OCI-LY3 (cell line): ENCODE measurements at regions not wholly inside any gene's neighbourhood (a gene's known extent, or its start where the extent isn't known, plus 50 kb on each side); places are given as distances from the start of the nearest gene placed in this dataset.

Experiments
- H2AFZ ChIP-seq: fragments of 200-600, 300-600 bp; shearing (Covaris generic); 2 replicates; pipeline ENCODE4 v1.6.0; 2014; ENCODE audit warnings: antibody characterized with exemption, low read depth, low read length
- H3K27ac ChIP-seq: fragments of 200-600, 300-600 bp; sonication (generic); 2 replicates; pipeline ENCODE4 v1.5.1; 2014; ENCODE audit warnings: mild to moderate bottlenecking, low read length, moderate library complexity, mixed read lengths
- H3K27me3 ChIP-seq: fragments of 200-600, 300-600 bp; sonication (generic); 2 replicates; pipeline ENCODE4 v1.6.1; 2014; ENCODE audit warnings: low read depth, low read length, mixed read lengths
- H3K36me3 ChIP-seq: fragments of 200-600, 300-600 bp; sonication (generic); replicated peaks from 2 replicates; pipeline ENCODE3; 2014; ENCODE audit warnings: low read depth, low read length, mixed read lengths
- H3K4me1 ChIP-seq: fragments of 300-600, 200-600 bp; sonication (generic); 2 replicates; pipeline ENCODE4 v1.6.1; 2014; ENCODE audit warnings: low read length, mixed read lengths
- H3K4me2 ChIP-seq: fragments of 200-600, 300-600 bp; sonication (generic); 2 replicates; pipeline ENCODE4 v1.6.1; 2014; ENCODE audit warnings: low read length, mixed read lengths
- H3K4me3 ChIP-seq: fragments of 300-600, 200-600 bp; sonication (generic); 2 replicates; pipeline ENCODE4 v1.5.1; 2014; ENCODE audit warnings: antibody characterized with exemption, mild to moderate bottlenecking, low read length, moderate library complexity
- H3K79me2 ChIP-seq: fragments of 300-600, 200-600 bp; shearing (Covaris generic); 2 replicates; pipeline ENCODE4 v1.6.1; 2014; ENCODE audit warnings: mild to moderate bottlenecking, low read length, mixed read lengths
- H3K9ac ChIP-seq: fragments of 300-600, 200-600 bp; shearing (Covaris generic); 2 replicates; pipeline ENCODE4 v1.6.0; 2014; ENCODE audit warnings: mild to moderate bottlenecking, low read length, moderate library complexity
- H3K9me3 ChIP-seq: fragments of 200-600, 300-600 bp; shearing (Covaris generic); 2 replicates; pipeline ENCODE4 v1.6.1; 2014; ENCODE audit warnings: low read length, mixed read lengths; ENCODE audit not compliant: insufficient read depth
- H4K20me1 ChIP-seq: fragments of 200-600, 300-600 bp; sonication (generic); 2 replicates; pipeline ENCODE4 v1.6.1; 2016; ENCODE audit warnings: low read length, mixed read lengths; ENCODE audit not compliant: insufficient read depth
- EZH2phosphoT487 ChIP-seq: fragments of 200-600 bp; shearing (Covaris generic); IDR thresholded peaks from 2 replicates; pipeline ENCODE4 v1.6.1; 2018; ENCODE audit warnings: antibody characterized with exemption, mixed run types, low read depth
- TF ChIP-seq, protein P1 (sequence below): fragments of 200-600, 300-600 bp; sonication (generic); IDR thresholded peaks from 2 replicates; pipeline ENCODE4 v1.5.1; 2014; ENCODE audit warnings: antibody characterized with exemption, low read length, low read depth

DNA sequence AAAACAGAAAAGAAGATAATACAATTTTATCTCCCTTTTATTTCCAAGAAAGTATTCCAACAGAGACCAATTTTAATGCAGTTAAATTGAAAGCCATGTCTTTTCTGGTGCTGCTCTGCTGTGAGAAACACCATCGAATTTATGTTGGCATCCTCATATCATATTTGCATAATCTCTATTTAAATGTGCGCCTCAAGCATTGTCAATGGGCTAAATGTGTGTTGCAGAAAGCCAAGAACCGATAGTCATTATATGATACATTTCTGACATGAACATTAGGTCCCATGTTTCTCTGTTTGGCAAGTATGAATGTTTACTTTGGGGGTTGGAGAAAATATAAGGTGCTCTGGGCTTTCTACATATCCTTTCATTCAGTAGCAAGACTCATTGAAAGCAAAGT lies 1023.5 kb upstream of the CELF2 start:
- H3K4me2 ChIP-seq, result no peak overlapping the region
- no peak overlapping the region for H3K27ac ChIP-seq
- no peaks in the 10 kb centered on the region for H3K79me2 ChIP-seq
- H3K9ac ChIP-seq, result no peak overlapping the region
- no peaks in the 10 kb centered on the region for H3K4me1 ChIP-seq
- no peak overlapping the region for H2AFZ ChIP-seq
- H4K20me1 ChIP-seq, result no peaks in the 10 kb centered on the region
- H3K4me3 ChIP-seq, result no peak overlapping the region
- no peak for TF ChIP-seq EZH2phosphoT487
- TF ChIP-seq, protein P1, sequence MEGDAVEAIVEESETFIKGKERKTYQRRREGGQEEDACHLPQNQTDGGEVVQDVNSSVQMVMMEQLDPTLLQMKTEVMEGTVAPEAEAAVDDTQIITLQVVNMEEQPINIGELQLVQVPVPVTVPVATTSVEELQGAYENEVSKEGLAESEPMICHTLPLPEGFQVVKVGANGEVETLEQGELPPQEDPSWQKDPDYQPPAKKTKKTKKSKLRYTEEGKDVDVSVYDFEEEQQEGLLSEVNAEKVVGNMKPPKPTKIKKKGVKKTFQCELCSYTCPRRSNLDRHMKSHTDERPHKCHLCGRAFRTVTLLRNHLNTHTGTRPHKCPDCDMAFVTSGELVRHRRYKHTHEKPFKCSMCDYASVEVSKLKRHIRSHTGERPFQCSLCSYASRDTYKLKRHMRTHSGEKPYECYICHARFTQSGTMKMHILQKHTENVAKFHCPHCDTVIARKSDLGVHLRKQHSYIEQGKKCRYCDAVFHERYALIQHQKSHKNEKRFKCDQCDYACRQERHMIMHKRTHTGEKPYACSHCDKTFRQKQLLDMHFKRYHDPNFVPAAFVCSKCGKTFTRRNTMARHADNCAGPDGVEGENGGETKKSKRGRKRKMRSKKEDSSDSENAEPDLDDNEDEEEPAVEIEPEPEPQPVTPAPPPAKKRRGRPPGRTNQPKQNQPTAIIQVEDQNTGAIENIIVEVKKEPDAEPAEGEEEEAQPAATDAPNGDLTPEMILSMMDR, result no peak
- no peaks in the 10 kb centered on the region for H3K9me3 ChIP-seq
- no peaks in the 10 kb centered on the region for H3K36me3 ChIP-seq
- no peaks in the 10 kb centered on the region for H3K27me3 ChIP-seq

DNA sequence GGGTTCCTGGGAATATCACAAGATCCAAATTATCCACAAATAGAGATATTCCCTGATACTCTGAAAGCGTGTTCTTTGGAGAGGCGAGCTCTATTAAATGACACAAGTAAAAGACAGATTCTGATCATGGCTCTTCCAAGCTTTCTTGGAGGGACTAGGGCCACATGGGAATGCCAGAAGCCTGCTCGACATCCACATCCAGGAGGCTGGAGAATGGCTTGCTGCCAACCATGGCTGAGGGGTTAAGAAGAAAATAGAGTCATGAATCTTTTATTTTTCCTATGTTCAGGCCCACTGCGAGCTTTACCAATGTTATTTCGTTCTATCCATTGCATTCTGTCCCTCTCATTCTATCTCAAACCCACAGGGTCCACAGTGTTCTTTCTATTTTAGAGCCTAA lies 1018.0 kb upstream of the CELF2 start:
- H3K4me2 ChIP-seq, result no peak overlapping the region
- H2AFZ ChIP-seq, result no peak overlapping the region
- H3K27ac ChIP-seq, result no peak overlapping the region
- no peaks in the 10 kb centered on the region for H3K27me3 ChIP-seq
- TF ChIP-seq, protein P1, result no peak
- no peak for TF ChIP-seq EZH2phosphoT487
- H3K9ac ChIP-seq, result no peak overlapping the region
- no peaks in the 10 kb centered on the region for H3K9me3 ChIP-seq
- H4K20me1 ChIP-seq, result no peaks in the 10 kb centered on the region
- no peaks in the 10 kb centered on the region for H3K36me3 ChIP-seq
- H3K4me1 ChIP-seq, result no peaks in the 10 kb centered on the region
- no peak overlapping the region for H3K4me3 ChIP-seq
- no peaks in the 10 kb centered on the region for H3K79me2 ChIP-seq

DNA sequence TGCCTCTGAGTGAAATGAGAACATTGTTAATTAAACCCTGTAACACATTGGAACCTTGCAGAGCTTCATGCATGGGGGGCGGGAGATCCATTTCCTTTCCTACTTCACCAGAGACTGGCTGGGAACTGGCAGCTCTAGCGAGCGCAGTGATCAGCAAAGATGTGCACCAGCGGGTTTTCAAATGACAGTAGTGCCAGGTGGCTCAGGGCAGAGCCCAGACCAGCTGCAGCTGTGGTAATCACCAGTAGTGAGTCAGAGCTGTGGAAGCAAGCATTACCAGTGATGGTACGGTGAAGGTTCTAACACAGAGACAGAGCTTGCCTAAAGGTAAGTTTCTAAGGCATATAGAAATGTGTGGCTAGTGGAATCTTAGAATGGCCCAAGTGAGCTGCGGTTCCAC lies 1009.7 kb upstream of the CELF2 start:
- H2AFZ ChIP-seq, result no peak overlapping the region
- H3K4me1 ChIP-seq, result no peaks in the 10 kb centered on the region
- H3K4me3 ChIP-seq, result no peak overlapping the region
- TF ChIP-seq EZH2phosphoT487, result no peak
- TF ChIP-seq, protein P1, result no peak
- no peaks in the 10 kb centered on the region for H4K20me1 ChIP-seq
- no peaks in the 10 kb centered on the region for H3K9me3 ChIP-seq
- H3K4me2 ChIP-seq, result no peak overlapping the region
- no peaks in the 10 kb centered on the region for H3K27me3 ChIP-seq
- no peaks in the 10 kb centered on the region for H3K36me3 ChIP-seq
- no peak overlapping the region for H3K9ac ChIP-seq
- H3K27ac ChIP-seq, result no peak overlapping the region
- H3K79me2 ChIP-seq, result no peaks in the 10 kb centered on the region

DNA sequence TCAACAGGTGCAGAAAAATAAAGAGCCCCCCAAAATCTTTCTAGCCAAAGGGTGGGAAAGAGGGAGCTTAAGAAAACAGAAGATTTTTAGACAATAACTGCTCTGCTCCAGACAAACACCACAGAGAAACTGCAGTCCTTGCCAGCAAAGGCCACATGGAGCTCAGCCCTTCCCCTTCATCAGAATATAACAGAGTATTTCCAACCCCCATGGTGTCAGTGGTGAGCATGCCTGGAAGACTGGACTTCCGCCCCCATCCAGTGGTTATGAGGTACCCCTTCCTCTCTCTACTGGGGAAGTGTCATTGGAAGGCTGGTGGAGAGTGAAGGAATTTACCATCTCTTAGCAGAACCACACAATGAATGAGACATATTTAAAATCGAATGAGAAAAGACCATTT lies 1007.3 kb upstream of the CELF2 start:
- Histone ChIP-seq H3K27ac (no peak overlapping the region), H3K4me2 (no peak overlapping the region), H3K27me3 (no peaks in the 10 kb centered on the region), H3K36me3 (no peaks in the 10 kb centered on the region), H4K20me1 (no peaks in the 10 kb centered on the region), H3K79me2 (no peaks in the 10 kb centered on the region), H2AFZ (no peak overlapping the region), H3K9me3 (no peaks in the 10 kb centered on the region), H3K9ac (no peak overlapping the region), H3K4me1 (no peaks in the 10 kb centered on the region), H3K4me3 (no peak overlapping the region)
- no peak for TF ChIP-seq EZH2phosphoT487
- TF ChIP-seq, protein P1, result no peak
